DMS153 (cell line): ENCODE measurements at regions not wholly inside any gene's neighbourhood (a gene's known extent, or its start where the extent isn't known, plus 50 kb on each side); places are given as distances from the start of the nearest gene placed in this dataset.

ENCODE experiments used
- DNase-seq: peaks from one replicate; lab custom pipeline; 2025; lab: John Stamatoyannopoulos, UW

GRCh38 chr6:139637766-139638165 is 263.3 kb upstream of the CITED2 start:
- DNase-seq = no peak

DNA sequence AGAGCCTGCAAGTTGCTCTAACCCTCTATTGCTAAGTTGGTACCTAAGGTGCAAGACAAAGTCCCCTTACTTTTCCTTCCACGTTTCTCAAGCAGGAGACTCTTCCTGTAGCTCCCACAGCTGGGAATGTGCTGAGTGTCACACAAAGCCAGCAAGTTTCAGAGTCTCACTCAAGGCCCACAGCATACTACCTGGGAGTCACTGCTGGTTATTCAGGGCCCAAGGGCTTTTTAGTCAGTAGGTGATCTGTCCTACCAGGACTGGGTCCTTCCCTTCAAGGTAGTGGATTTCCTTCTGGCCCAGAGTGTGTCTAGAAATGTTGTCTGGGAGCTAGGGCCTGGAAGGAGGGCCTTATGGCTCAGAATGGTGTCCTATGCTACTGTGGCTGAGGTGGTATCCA is 261.9 kb upstream of the CITED2 start:
- DNase-seq = no peak

DNA sequence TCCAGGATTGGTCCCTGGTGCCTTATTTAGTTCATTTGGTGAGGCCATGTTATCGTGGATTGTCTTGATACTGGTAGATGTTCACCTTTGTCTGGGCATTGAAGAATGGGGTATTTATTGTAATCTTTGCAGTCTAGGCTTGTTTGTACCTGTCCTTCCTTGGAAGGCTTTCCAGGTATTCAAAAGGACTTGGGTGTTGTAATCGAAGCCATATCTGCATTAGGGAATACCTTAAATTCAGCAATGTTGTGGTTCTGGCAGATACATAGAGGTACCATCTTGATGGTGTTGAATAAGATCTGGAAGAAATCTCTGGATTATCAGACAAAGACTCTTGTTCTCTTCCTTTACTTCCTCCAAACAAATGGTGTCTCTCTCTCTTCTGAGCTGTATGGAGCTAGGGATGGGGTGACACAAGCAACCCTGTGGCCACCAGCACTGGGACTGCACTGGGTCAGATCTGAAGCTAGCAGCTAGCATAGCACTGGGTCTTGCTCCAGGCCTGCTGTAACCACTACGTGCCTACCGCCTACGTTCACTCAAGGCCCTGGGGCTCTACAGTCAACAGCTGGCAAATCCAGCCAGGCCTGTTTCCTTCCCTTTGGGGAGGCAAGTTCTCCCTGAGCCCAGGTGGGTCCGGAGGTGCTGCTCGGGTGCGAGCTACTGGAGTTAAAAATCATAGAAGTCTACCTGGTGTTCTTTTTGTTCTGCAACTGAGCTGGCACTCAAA is 261.1 kb upstream of the CITED2 start:
- no peak for DNase-seq

GRCh38 chr6:139632840-139633239 is 258.4 kb upstream of the CITED2 start:
- DNase-seq = no peak

DNA sequence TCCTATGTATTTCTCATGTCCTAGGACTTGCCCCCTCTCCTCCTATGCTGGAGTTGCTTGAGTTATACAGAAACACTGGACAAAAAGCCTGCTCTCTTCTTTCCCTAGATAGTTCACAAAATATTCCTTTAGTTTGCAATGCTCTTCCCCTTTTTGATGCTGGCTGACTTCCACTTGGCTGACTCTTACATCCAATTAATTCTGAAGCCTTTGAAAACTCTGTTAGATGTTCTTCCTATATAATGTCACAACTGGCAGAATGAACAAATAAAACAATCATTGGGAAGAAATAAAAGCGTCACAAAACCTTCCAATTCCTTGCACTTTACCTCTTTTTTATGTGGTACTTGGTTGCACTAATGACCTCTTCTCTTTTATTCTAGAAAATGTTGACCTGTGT is 253.8 kb upstream of the CITED2 start:
- no peak for DNase-seq

DNA sequence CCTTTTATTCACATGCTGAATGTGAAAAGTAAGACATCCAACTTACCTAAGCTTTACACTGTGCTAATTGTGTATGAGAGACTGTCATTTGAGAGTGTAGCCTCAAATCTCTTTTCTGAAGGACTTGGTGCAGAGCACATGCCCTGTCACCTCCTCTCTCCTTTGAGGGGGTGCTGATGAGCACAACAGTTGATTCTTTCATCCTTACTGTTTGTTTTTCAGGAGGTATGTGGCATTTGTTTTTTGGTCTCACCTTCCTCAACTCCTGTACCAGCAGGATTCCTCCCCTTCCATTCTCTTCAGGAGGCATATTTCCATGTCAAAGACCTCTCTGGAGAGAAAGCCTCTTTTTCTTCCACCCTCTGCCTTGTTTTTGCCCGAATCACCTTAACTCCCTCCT is 252.6 kb upstream of the CITED2 start:
- DNase-seq = no peak

DNA sequence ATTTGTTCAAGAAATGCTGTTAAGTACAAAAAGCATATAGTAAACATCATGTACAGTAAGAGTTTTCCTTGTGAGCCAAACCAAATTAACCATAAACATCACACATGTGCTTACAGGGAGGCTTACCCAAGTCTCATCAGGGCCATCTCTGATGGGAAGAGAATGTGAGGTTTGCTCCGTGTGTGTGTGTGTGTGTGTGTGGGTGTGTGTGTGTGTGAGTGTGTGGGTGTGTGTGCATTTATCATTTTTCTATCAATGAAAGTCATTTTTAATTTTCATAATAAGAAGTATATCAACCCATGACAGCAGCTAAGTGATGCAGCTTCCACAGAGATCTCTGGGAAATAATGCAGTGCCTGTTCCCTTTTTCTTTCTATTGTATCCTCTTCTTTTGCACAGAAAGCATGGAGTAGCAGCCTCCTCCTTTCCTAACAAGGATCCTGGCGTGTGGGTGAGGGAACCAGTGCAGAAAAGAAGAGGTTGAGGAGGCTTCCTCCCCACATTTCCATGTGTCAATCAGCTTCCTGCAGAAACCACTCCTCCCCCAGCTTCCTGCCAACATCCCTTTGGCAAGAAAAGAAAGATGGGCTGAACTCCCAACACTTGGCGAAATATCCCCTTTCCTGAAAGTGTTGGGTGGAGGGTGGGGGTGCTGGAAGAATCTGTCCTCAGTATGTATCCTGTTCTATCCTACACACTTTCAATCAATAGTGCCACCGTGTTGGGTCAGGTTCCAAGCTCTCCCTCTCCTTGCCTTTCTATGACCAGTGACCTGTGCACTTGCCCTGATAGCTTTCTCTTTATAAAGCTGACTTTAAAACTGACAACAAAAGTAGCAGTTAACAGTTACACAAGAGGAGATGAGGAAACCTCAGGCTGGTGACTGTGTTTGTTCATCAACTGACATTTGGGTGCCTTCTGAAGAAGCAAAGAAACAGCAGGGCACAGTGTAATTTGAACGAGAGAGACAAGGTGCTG is 251.8 kb upstream of the CITED2 start:
- no peak for DNase-seq

DNA sequence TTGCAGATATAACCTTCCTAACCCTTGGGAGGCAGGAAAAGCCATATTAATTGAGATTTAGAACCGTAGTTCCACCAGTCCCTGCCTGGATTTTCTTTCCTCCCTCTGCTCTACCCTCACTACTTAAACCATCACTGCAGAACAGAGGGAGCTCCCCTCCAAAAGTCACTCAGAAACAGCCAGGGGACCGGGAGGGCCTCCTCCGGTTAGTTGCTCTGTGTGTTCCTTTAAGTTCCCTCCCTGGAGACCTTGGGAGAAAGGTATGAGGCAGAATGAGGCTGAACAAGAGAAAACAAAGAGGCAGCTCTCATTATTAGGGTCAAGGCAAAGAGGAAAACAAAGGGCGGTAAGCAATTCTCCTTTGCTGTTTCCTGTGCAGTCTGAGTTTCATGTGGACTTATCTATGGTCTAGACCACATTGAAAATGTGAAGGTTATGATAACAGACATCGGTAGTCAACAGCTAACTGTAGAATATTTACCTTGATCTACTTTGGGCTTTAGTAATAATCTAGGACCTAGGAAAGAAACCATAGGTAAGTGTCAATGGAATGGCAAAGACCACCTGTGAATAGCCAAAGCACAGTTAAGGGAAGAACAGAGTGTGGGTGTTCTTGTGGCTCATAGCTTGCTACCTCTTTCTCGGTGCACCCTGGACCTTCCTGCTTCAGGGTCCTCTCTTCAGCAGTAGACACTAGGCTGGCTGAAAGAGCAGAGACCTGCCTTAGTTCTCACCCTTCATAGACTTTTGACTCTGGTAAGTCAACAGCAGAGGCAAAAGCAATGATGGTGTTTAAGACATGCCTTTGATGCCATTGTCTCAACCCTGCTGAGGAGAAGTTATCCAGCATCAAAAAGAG is 250.9 kb upstream of the CITED2 start:
- no peak for DNase-seq

- no peak for DNase-seq
These were observed 248.9 kb upstream of the CITED2 start for GRCh38 chr6:139623372-139623771.

DNA sequence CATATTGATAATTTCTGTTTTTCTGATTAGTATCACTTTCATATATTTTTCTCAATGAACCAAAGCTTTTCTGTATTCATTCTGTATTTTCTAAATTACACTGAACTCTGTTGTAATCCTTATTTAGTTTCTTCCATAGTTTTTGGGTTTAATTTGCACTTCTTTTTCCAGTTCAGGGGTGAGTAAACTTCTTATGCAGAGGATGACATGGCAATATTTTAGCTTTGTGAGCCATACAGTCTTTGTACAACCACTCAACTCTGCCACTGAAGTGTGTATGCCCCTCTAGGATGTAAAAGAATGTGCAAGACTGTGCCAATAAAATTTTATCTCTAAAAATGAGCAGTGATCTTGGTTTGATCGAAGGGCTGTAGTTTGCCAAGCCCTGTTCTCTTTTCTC is 239.0 kb upstream of the CITED2 start:
- no peak for DNase-seq

DNA sequence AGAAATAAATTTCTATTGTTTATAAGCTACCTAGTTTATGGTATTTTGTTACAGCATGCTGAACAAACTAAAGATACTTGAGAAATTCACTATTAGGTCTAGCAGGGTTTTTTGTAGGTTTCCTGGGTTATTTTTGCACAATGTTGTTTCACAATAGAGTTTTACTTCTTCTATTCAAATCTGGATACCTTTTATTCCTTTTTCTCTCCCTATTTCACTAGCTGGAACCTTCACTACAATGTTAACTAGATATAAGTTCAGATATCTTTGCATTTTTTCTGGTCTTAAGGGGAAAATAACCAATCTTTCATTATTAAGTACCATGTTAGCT is 237.7 kb upstream of the CITED2 start:
- no peak for DNase-seq

GRCh38 chr6:139611327-139612134 is 237.1 kb upstream of the CITED2 start:
- no peak for DNase-seq

GRCh38 chr6:139608466-139609261 is 234.2 kb upstream of the CITED2 start:
- no peak for DNase-seq

GRCh38 chr6:139605350-139605749 is 230.9 kb upstream of the CITED2 start:
- DNase-seq = no peak

GRCh38 chr6:139603581-139603980 is 229.1 kb upstream of the CITED2 start:
- no peak for DNase-seq

- no peak for DNase-seq
These were observed 228.1 kb upstream of the CITED2 start for GRCh38 chr6:139602577-139602976.

GRCh38 chr6:139600919-139601475 is 226.5 kb upstream of the CITED2 start:
- no peak for DNase-seq

- no peak for DNase-seq
These were observed 225.9 kb upstream of the CITED2 start for GRCh38 chr6:139600343-139600742.

DNA sequence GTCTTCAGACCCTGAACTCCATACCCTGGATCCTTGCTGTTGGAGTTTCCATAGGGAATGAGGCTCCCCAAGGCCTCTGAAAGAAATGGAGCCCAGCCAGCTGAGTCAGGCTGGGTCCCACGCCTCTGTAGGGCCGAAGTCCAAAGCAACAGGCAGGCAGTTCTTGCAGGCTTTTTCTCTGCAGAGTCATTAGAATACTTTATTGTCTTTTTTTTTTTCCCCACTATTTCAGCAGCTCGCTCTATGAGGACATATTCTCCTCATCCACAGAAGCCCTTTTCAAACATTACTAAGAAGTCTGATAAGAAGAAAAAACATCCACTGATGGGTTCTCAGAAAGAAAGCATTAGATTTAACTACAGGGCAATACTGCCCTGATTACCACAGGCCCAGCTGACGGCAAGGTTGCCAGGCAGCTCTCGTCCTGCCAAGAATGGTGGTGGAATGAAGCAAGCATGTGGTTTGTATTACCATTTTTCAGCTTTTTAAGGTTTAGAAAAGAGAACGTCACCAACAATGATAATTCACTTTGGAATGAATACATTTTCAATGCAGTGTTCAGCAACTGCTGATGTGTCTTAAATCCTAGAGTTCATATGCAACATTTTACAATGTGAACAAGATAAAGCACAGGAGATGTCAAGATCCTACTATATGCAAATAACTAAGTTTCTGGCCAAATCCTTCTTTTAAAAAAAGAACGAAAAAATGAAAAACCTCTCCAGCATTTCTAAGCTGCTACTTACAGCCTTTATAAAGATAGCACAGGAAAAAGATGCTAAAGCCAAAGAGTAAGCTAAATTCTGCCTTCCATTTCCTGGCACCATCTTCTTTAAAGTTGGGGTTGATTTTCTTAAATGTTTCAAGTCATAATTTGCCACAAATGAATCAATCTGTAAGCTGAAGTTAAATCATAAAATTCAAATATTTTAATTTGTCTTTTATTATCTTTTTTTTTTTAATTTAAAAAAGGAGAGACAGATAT is 223.6 kb upstream of the CITED2 start:
- no peak for DNase-seq
